MM.1S (cell line): ENCODE measurements at regions not wholly inside any gene's neighbourhood (a gene's known extent, or its start where the extent isn't known, plus 50 kb on each side); places are given as distances from the start of the nearest gene placed in this dataset.

ENCODE experiments used
- DNase-seq: peaks from one replicate; pipeline ENCODE4 v3.0.0-alpha.2; 2015
- H2AFZ ChIP-seq: fragments of 300-600 bp; sonication (generic); 2 replicates; pipeline ENCODE4 v1.6.0; 2016; ENCODE audit warnings: antibody characterized with exemption, low read length
- H3F3A ChIP-seq: fragments of 300-600 bp; sonication (generic); 2 replicates; pipeline ENCODE4 v1.6.1; 2016; ENCODE audit warnings: mild to moderate bottlenecking, antibody characterized with exemption, low read length, moderate library complexity, mixed read lengths; ENCODE audit not compliant: insufficient read depth
- H3K27ac ChIP-seq: fragments of 300-600 bp; sonication (generic); 2 replicates; pipeline ENCODE4 v1.5.1; 2016; ENCODE audit warnings: mild to moderate bottlenecking, low read length
- H3K27me3 ChIP-seq: fragments of 300-600 bp; sonication (generic); replicated peaks from 2 replicates; pipeline ENCODE4 v1.6.0; 2016; ENCODE audit warnings: low read length; ENCODE audit not compliant: insufficient read depth
- H3K36me3 ChIP-seq: fragments of 300-600 bp; sonication (generic); replicated peaks from 2 replicates; pipeline ENCODE4 v1.6.1; 2016; ENCODE audit warnings: mild to moderate bottlenecking, low read length, mixed read lengths; ENCODE audit not compliant: insufficient read depth
- H3K4me1 ChIP-seq: fragments of 300-600 bp; sonication (generic); 2 replicates; pipeline ENCODE4 v1.6.1; 2016; ENCODE audit warnings: low read length, mixed read lengths
- H3K4me2 ChIP-seq: fragments of 300-600 bp; sonication (generic); 2 replicates; pipeline ENCODE4 v1.6.0; 2016; ENCODE audit warnings: low read depth, low read length
- H3K4me3 ChIP-seq: fragments of 300-600 bp; sonication (generic); 2 replicates; pipeline ENCODE4 v1.5.1; 2016; ENCODE audit warnings: low read length, mixed read lengths
- H3K79me2 ChIP-seq: fragments of 300-600 bp; sonication (generic); 2 replicates; pipeline ENCODE4 v1.6.1; 2016; ENCODE audit warnings: mixed run types, low read length, mixed read lengths
- H3K9ac ChIP-seq: fragments of 300-600 bp; sonication (generic); 2 replicates; pipeline ENCODE4 v1.6.1; 2016; ENCODE audit warnings: low read length, mixed read lengths
- H3K9me2 ChIP-seq: fragments of 300-600 bp; sonication (generic); replicated peaks from 2 replicates; pipeline ENCODE4 v1.6.1; 2016; ENCODE audit warnings: mild to moderate bottlenecking, low read length, mixed read lengths; ENCODE audit not compliant: insufficient read depth
- H3K9me3 ChIP-seq: fragments of 300-600 bp; sonication (generic); replicated peaks from 2 replicates; pipeline ENCODE4 v1.6.1; 2016; ENCODE audit warnings: mild to moderate bottlenecking, low read length, mixed read lengths; ENCODE audit not compliant: insufficient read depth
- H4K20me1 ChIP-seq: fragments of 300-600 bp; sonication (generic); 2 replicates; pipeline ENCODE4 v1.6.1; 2016; ENCODE audit warnings: mild to moderate bottlenecking, low read length, moderate library complexity, mixed read lengths; ENCODE audit not compliant: insufficient read depth
- EZH2 ChIP-seq: fragments of 300-600 bp; sonication (generic); optimal IDR thresholded peaks from 2 replicates; pipeline ENCODE3; 2017; ENCODE audit warnings: low read depth, mild to moderate bottlenecking, antibody characterized with exemption, low read length, mixed read lengths
- EZH2phosphoT487 ChIP-seq: fragments of 300-600 bp; sonication (generic); IDR thresholded peaks from 2 replicates; pipeline ENCODE4 v1.6.1; 2018; ENCODE audit warnings: antibody characterized with exemption, low read length
- TF ChIP-seq, protein P1 (sequence below): fragments of 300-600 bp; sonication (generic); IDR thresholded peaks from 2 replicates; pipeline ENCODE4 v1.5.1; 2016; ENCODE audit warnings: antibody characterized with exemption, low read length, mixed read lengths

DNA sequence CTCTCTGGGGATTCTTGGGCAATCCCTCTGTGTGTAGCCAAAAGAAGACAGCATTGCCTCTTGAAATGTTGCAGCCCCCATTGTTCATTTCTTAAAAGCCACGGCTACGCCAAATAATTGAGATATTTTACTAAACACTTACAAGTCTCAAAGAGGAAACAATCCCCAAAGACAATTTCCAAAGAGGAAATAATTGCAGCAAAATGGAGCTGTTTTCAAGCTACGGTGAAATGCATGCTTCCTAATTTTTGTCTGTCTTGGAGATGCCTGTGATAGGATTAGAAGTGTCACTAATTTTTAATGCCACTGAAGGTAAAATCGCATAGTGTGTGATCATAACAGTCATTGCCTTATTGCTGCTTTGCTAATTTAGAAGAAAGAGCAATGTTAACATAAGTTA lies 72.9 kb upstream of the NAMPT start:
- no peak overlapping the region for H3K9ac ChIP-seq
- H2AFZ ChIP-seq = no peak overlapping the region

DNA sequence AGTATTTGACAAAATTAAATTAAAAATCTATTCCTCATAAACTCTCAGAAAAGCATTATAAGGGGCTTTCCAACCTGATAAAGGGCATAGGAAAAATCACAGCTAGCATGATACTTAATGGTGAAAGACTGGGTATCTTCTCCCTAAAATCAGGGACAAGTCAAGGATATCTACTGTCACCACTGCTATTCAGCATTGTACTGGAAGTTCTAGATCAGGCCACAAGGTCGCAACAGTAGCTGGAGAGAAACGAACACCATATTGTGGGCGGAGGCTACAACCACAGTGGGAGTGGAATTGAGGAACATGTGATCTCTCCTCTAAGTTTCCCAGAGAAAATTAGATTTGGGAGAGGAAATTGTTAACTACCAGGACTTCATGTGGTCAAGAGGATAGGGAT lies 70.0 kb upstream of the NAMPT start:
- Histone ChIP-seq H3K4me2 (no peak overlapping the region), H3K9ac (no peak overlapping the region), H3F3A (no peaks in the 10 kb centered on the region), H3K4me1 (peaks cover 27% of the 10 kb centered on the region), H3K27ac (no peak overlapping the region), H3K9me2 (no peaks in the 10 kb centered on the region), H4K20me1 (no peaks in the 10 kb centered on the region), H3K9me3 (no peaks in the 10 kb centered on the region), H2AFZ (no peak overlapping the region), H3K27me3 (no peaks in the 10 kb centered on the region), H3K4me3 (no peak overlapping the region), H3K36me3 (no peaks in the 10 kb centered on the region), H3K79me2 (no peaks in the 10 kb centered on the region)
- TF ChIP-seq, protein P1, sequence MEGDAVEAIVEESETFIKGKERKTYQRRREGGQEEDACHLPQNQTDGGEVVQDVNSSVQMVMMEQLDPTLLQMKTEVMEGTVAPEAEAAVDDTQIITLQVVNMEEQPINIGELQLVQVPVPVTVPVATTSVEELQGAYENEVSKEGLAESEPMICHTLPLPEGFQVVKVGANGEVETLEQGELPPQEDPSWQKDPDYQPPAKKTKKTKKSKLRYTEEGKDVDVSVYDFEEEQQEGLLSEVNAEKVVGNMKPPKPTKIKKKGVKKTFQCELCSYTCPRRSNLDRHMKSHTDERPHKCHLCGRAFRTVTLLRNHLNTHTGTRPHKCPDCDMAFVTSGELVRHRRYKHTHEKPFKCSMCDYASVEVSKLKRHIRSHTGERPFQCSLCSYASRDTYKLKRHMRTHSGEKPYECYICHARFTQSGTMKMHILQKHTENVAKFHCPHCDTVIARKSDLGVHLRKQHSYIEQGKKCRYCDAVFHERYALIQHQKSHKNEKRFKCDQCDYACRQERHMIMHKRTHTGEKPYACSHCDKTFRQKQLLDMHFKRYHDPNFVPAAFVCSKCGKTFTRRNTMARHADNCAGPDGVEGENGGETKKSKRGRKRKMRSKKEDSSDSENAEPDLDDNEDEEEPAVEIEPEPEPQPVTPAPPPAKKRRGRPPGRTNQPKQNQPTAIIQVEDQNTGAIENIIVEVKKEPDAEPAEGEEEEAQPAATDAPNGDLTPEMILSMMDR = no peak
- no peak for TF ChIP-seq EZH2phosphoT487
- no peak for TF ChIP-seq EZH2
- DNase-seq = no peak

More for the DNA sequence above, 72.9 kb upstream of the NAMPT start:
- Histone ChIP-seq H3K27ac (no peak overlapping the region), H3K4me1 (peaks cover 19% of the 10 kb centered on the region), H3K79me2 (no peaks in the 10 kb centered on the region), H3K9me3 (no peaks in the 10 kb centered on the region), H4K20me1 (no peaks in the 10 kb centered on the region), H3K4me3 (no peak overlapping the region), H3F3A (no peaks in the 10 kb centered on the region), H3K9me2 (no peaks in the 10 kb centered on the region), H3K27me3 (no peaks in the 10 kb centered on the region), H3K4me2 (peak overlapping the region; percentile 21; the same call in 1 of the 2 replicates), H3K36me3 (no peaks in the 10 kb centered on the region)
- TF ChIP-seq EZH2phosphoT487 (no peak), EZH2 (no peak)
- TF ChIP-seq, protein P1 = no peak
- no peak for DNase-seq

DNA sequence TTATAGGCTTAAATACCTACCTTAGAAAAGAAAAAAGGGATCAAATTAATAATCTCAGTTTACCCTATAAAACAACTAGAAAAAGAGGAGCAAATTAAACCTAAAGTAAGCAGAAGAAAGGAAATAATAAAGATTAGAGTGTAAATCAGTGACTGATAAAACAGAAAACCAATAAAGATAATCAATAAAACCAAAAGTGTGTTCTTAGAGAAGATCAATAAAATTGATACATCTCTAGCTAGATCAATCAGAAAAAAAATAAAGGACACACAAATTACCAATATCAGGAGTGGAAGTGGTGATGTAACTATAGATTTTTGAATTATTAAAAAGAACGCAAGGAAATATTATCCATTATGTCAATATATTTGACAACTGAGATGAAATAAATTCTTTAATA lies 69.2 kb upstream of the NAMPT start:
- Histone ChIP-seq H3K9me3 (no peaks in the 10 kb centered on the region), H3K9ac (no peak overlapping the region), H2AFZ (no peak overlapping the region), H3K36me3 (no peaks in the 10 kb centered on the region), H4K20me1 (no peaks in the 10 kb centered on the region), H3K79me2 (no peaks in the 10 kb centered on the region), H3K4me3 (no peak overlapping the region), H3K9me2 (no peaks in the 10 kb centered on the region), H3K4me1 (peaks cover 31% of the 10 kb centered on the region), H3K27ac (no peak overlapping the region), H3K4me2 (no peak overlapping the region), H3K27me3 (no peaks in the 10 kb centered on the region), H3F3A (no peaks in the 10 kb centered on the region)
- no peak for DNase-seq
- TF ChIP-seq EZH2 (no peak), EZH2phosphoT487 (no peak)
- TF ChIP-seq, protein P1 = no peak
